GM19025 (cell line): ENCODE measurements at regions not wholly inside any gene's neighbourhood (a gene's known extent, or its start where the extent isn't known, plus 50 kb on each side); places are given as distances from the start of the nearest gene placed in this dataset.
"Not testable (repeated sequence)": the region's sequence is repeated elsewhere in the genome, so short reads cannot be mapped to it uniquely, and the experiment has no call there.

ENCODE experiments used
- ATAC-seq: cut with Tn5 transposase; IDR thresholded peaks from one replicate; pipeline ENCODE4 v1.9.1; 2021; ENCODE audit warnings: mild to moderate bottlenecking, low read depth, moderate library complexity; ENCODE audit not compliant: unreplicated experiment

GRCh38 chr16:88184566-88185355, 198.0 kb upstream of the ZNF469 start:
- ATAC-seq, result not testable (repeated sequence)

- not testable (repeated sequence) for ATAC-seq
Measured at GRCh38 chr16:88185406-88185805, 197.4 kb upstream of the ZNF469 start.

GRCh38 chr16:88185976-88186888, 196.5 kb upstream of the ZNF469 start:
- ATAC-seq, result not testable (repeated sequence)

GRCh38 chr16:88186889-88187870, 195.6 kb upstream of the ZNF469 start:
- not testable (repeated sequence) for ATAC-seq

GRCh38 chr16:88188171-88188895, 194.4 kb upstream of the ZNF469 start:
- not testable (repeated sequence) for ATAC-seq

- not testable (repeated sequence) for ATAC-seq
Measured at GRCh38 chr16:88190592-88191095, 192.1 kb upstream of the ZNF469 start.

- ATAC-seq, result not testable (repeated sequence)
Measured at GRCh38 chr16:88191168-88191567, 191.6 kb upstream of the ZNF469 start.

GRCh38 chr16:88192601-88193000, 190.2 kb upstream of the ZNF469 start:
- no peak for ATAC-seq

GRCh38 chr16:88193706-88194396, 188.9 kb upstream of the ZNF469 start:
- ATAC-seq, result not testable (repeated sequence)

- no peak for ATAC-seq
Measured at GRCh38 chr16:88194397-88195268, 188.1 kb upstream of the ZNF469 start.

- no peak for ATAC-seq
Measured at GRCh38 chr16:88195269-88195705, 187.5 kb upstream of the ZNF469 start.

GRCh38 chr16:88195911-88196465, 186.8 kb upstream of the ZNF469 start:
- no peak for ATAC-seq

- no peak for ATAC-seq
Measured at GRCh38 chr16:88196471-88197400, 186.0 kb upstream of the ZNF469 start.

- ATAC-seq, result no peak
Measured at GRCh38 chr16:88197481-88198456, 185.0 kb upstream of the ZNF469 start.
